ENCODE measurements at regions not wholly inside any gene's neighbourhood (a gene's known extent, or its start where the extent isn't known, plus 50 kb on each side); places are given as distances from the start of the nearest gene placed in this dataset.

- H3K4me1 ChIP-seq (ENCODE audit: insufficient read depth, low read length) = peaks cover 2% of the 10 kb centered on the region
- H3K36me3 ChIP-seq (ENCODE audit: insufficient read depth, low read length) = no peaks in the 10 kb centered on the region
- no peak overlapping the region for H3K4me3 ChIP-seq (ENCODE audit: low read length)
- H2AFZ ChIP-seq (ENCODE audit: low read depth, low read length) = no peak overlapping the region
- H3K9me3 ChIP-seq (ENCODE audit: low read length) = no peaks in the 10 kb centered on the region
- peaks cover 57% of the 10 kb centered on the region for H3K27me3 ChIP-seq (ENCODE audit: insufficient read depth, low read length)
Measured at GRCh38 chr5:176736931-176737745, 73.2 kb upstream of the UNC5A start.

- Histone ChIP-seq H3K4me1 (ENCODE audit: insufficient read depth, low read length) (peaks cover 3% of the 10 kb centered on the region), H3K4me3 (ENCODE audit: low read length) (no peak overlapping the region), H3K9me3 (ENCODE audit: low read length) (no peaks in the 10 kb centered on the region), H2AFZ (ENCODE audit: low read depth, low read length) (no peak overlapping the region), H3K27me3 (ENCODE audit: insufficient read depth, low read length) (peaks cover 58% of the 10 kb centered on the region), H3K36me3 (ENCODE audit: insufficient read depth, low read length) (no peaks in the 10 kb centered on the region)
Measured at GRCh38 chr5:176737746-176738636, 72.4 kb upstream of the UNC5A start.

- peaks cover 9% of the 10 kb centered on the region for H3K4me1 ChIP-seq (ENCODE audit: insufficient read depth, low read length)
Measured at GRCh38 chr5:176738637-176739250, 71.6 kb upstream of the UNC5A start.

GRCh38 chr5:176739461-176740051 lies 70.8 kb upstream of the UNC5A start:
- Histone ChIP-seq H2AFZ (ENCODE audit: low read depth, low read length) (no peak overlapping the region), H3K4me3 (ENCODE audit: low read length) (no peak overlapping the region), H3K4me1 (ENCODE audit: insufficient read depth, low read length) (peaks cover 17% of the 10 kb centered on the region), H3K36me3 (ENCODE audit: insufficient read depth, low read length) (no peaks in the 10 kb centered on the region), H3K27me3 (ENCODE audit: insufficient read depth, low read length) (peaks cover 66% of the 10 kb centered on the region), H3K9me3 (ENCODE audit: low read length) (no peaks in the 10 kb centered on the region)

More at GRCh38 chr5:176738637-176739250, 71.6 kb upstream of the UNC5A start:
- Histone ChIP-seq H3K27me3 (ENCODE audit: insufficient read depth, low read length) (peaks cover 58% of the 10 kb centered on the region), H3K36me3 (ENCODE audit: insufficient read depth, low read length) (no peaks in the 10 kb centered on the region), H3K4me3 (ENCODE audit: low read length) (no peak overlapping the region), H2AFZ (ENCODE audit: low read depth, low read length) (no peak overlapping the region), H3K9me3 (ENCODE audit: low read length) (no peaks in the 10 kb centered on the region)

- Histone ChIP-seq H3K27me3 (ENCODE audit: insufficient read depth, low read length) (peaks cover 72% of the 10 kb centered on the region), H3K9me3 (ENCODE audit: low read length) (no peaks in the 10 kb centered on the region), H3K36me3 (ENCODE audit: insufficient read depth, low read length) (no peaks in the 10 kb centered on the region), H3K4me1 (ENCODE audit: insufficient read depth, low read length) (peaks cover 17% of the 10 kb centered on the region), H2AFZ (ENCODE audit: low read depth, low read length) (no peak overlapping the region), H3K4me3 (ENCODE audit: low read length) (no peak overlapping the region)
Measured at GRCh38 chr5:176740131-176740701, 70.1 kb upstream of the UNC5A start.

GRCh38 chr5:176740702-176741496 lies 69.5 kb upstream of the UNC5A start:
- Histone ChIP-seq H3K27me3 (ENCODE audit: insufficient read depth, low read length) (peaks cover 78% of the 10 kb centered on the region), H3K9me3 (ENCODE audit: low read length) (no peaks in the 10 kb centered on the region), H3K36me3 (ENCODE audit: insufficient read depth, low read length) (no peaks in the 10 kb centered on the region), H3K4me1 (ENCODE audit: insufficient read depth, low read length) (peaks cover 17% of the 10 kb centered on the region), H2AFZ (ENCODE audit: low read depth, low read length) (no peak overlapping the region), H3K4me3 (ENCODE audit: low read length) (no peak overlapping the region)

GRCh38 chr5:176741561-176742211 lies 68.7 kb upstream of the UNC5A start:
- peaks cover 17% of the 10 kb centered on the region for H3K4me1 ChIP-seq (ENCODE audit: insufficient read depth, low read length)
- H3K36me3 ChIP-seq (ENCODE audit: insufficient read depth, low read length) = no peaks in the 10 kb centered on the region
- H3K4me3 ChIP-seq (ENCODE audit: low read length) = no peak overlapping the region
- H3K9me3 ChIP-seq (ENCODE audit: low read length) = no peaks in the 10 kb centered on the region
- peaks cover 84% of the 10 kb centered on the region for H3K27me3 ChIP-seq (ENCODE audit: insufficient read depth, low read length)
- H2AFZ ChIP-seq (ENCODE audit: low read depth, low read length) = no peak overlapping the region

- no peaks in the 10 kb centered on the region for H3K36me3 ChIP-seq (ENCODE audit: insufficient read depth, low read length)
- peaks cover 82% of the 10 kb centered on the region for H3K27me3 ChIP-seq (ENCODE audit: insufficient read depth, low read length)
- H3K4me3 ChIP-seq (ENCODE audit: low read length) = no peak overlapping the region
- no peaks in the 10 kb centered on the region for H3K9me3 ChIP-seq (ENCODE audit: low read length)
- no peak overlapping the region for H2AFZ ChIP-seq (ENCODE audit: low read depth, low read length)
- H3K4me1 ChIP-seq (ENCODE audit: insufficient read depth, low read length) = peaks cover 17% of the 10 kb centered on the region
Measured at GRCh38 chr5:176742246-176743105, 67.9 kb upstream of the UNC5A start.

- Histone ChIP-seq H2AFZ (ENCODE audit: low read depth, low read length) (peak overlapping the region; percentile 70), H3K4me1 (ENCODE audit: insufficient read depth, low read length) (peaks cover 17% of the 10 kb centered on the region), H3K27me3 (ENCODE audit: insufficient read depth, low read length) (peaks cover 77% of the 10 kb centered on the region), H3K4me3 (ENCODE audit: low read length) (peak overlapping the region; percentile 28), H3K9me3 (ENCODE audit: low read length) (no peaks in the 10 kb centered on the region), H3K36me3 (ENCODE audit: insufficient read depth, low read length) (no peaks in the 10 kb centered on the region)
Measured at GRCh38 chr5:176743136-176743861, 67.1 kb upstream of the UNC5A start.

- peaks cover 76% of the 10 kb centered on the region for H3K27me3 ChIP-seq (ENCODE audit: insufficient read depth, low read length)
- peak overlapping the region; percentile 70 for H2AFZ ChIP-seq (ENCODE audit: low read depth, low read length)
- peak overlapping the region; percentile 28 for H3K4me3 ChIP-seq (ENCODE audit: low read length)
- H3K4me1 ChIP-seq (ENCODE audit: insufficient read depth, low read length) = peaks cover 17% of the 10 kb centered on the region
- no peaks in the 10 kb centered on the region for H3K36me3 ChIP-seq (ENCODE audit: insufficient read depth, low read length)
- H3K9me3 ChIP-seq (ENCODE audit: low read length) = no peaks in the 10 kb centered on the region
Measured at GRCh38 chr5:176743868-176744583, 66.3 kb upstream of the UNC5A start.

Measured in neuron (in vitro differentiated cells).